ENCODE measurements at regions not wholly inside any gene's neighbourhood (a gene's known extent, or its start where the extent isn't known, plus 50 kb on each side); places are given as distances from the start of the nearest gene placed in this dataset.

DNA sequence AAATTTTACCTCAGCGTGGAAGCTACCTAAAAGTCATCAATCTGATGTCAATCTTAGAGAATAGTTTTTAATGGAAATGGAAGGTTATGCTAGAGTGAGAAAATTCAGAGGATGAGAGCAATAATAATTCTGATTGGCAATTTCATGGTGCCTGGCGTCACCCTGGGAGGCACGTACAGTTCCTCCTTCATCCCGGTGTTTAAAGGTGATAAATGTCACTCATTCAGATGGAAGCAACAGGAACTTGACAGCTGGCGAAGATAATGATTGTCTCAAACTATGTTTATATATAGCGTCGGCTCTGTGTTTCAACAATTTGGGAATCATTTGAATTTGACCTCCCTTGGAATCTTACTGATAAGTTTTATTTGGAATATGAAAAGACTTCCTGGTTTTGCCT is 108.4 kb downstream of the MED10 start (continued):
- TF ChIP-seq, protein P1, sequence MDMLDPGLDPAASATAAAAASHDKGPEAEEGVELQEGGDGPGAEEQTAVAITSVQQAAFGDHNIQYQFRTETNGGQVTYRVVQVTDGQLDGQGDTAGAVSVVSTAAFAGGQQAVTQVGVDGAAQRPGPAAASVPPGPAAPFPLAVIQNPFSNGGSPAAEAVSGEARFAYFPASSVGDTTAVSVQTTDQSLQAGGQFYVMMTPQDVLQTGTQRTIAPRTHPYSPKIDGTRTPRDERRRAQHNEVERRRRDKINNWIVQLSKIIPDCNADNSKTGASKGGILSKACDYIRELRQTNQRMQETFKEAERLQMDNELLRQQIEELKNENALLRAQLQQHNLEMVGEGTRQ (CRISPR knock-in tag; IDR thresholded peaks at IDR 0.05), result no peak
- TF ChIP-seq ATF1 (CRISPR knock-in tag; IDR thresholded peaks at IDR 0.05) (no peak), JUN (CRISPR knock-in tag; IDR thresholded peaks at IDR 0.05) (no peak), ZNF396 (CRISPR knock-in tag; IDR thresholded peaks at IDR 0.05; ENCODE audit: borderline replicate concordance) (no peak)

DNA sequence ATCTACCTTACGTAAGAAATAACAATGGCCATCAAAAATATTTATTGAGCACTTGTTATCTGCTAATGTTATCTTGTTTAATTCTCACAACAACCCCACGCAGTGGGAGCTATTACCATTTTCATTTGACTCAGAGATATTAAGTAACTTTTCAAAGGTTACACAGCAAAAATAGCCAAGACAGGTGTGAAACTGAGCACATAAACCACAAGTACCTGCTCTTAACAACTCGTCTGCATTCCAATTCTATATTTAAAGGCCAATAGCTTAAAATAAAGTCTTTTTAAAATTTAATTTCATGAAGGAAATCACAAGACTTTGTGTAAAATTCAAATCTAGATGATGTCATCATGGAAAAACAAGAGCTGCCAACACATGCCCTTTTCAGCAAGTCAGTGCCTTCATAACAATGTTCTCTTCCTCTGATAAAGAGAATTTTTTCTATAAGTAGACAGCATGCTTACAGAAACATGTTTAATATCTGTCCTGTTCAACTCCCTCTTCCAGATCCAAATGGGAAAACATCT is 111.6 kb downstream of the MED10 start:
- peaks cover 20% of the 10 kb centered on the region for H3K9me3 Mint-ChIP-seq
- no peak for DNase-seq (ENCODE audit: low spot score)
- CTCF ChIA-PET, result interaction anchor here (1.4 kb wide), 1 partner anchor 380 kb away, joined by 3 read pairs; no protein-coding TSS in a partner anchor
- TF ChIP-seq ZNF396 (CRISPR knock-in tag; IDR thresholded peaks at IDR 0.05; ENCODE audit: borderline replicate concordance) (no peak), HMGA2 (CRISPR knock-in tag; IDR thresholded peaks at IDR 0.05) (no peak), CREM (CRISPR knock-in tag; IDR thresholded peaks at IDR 0.05) (no peak), ZNF232 (CRISPR knock-in tag; IDR thresholded peaks at IDR 0.05) (no peak)
- TF ChIP-seq, protein P2, sequence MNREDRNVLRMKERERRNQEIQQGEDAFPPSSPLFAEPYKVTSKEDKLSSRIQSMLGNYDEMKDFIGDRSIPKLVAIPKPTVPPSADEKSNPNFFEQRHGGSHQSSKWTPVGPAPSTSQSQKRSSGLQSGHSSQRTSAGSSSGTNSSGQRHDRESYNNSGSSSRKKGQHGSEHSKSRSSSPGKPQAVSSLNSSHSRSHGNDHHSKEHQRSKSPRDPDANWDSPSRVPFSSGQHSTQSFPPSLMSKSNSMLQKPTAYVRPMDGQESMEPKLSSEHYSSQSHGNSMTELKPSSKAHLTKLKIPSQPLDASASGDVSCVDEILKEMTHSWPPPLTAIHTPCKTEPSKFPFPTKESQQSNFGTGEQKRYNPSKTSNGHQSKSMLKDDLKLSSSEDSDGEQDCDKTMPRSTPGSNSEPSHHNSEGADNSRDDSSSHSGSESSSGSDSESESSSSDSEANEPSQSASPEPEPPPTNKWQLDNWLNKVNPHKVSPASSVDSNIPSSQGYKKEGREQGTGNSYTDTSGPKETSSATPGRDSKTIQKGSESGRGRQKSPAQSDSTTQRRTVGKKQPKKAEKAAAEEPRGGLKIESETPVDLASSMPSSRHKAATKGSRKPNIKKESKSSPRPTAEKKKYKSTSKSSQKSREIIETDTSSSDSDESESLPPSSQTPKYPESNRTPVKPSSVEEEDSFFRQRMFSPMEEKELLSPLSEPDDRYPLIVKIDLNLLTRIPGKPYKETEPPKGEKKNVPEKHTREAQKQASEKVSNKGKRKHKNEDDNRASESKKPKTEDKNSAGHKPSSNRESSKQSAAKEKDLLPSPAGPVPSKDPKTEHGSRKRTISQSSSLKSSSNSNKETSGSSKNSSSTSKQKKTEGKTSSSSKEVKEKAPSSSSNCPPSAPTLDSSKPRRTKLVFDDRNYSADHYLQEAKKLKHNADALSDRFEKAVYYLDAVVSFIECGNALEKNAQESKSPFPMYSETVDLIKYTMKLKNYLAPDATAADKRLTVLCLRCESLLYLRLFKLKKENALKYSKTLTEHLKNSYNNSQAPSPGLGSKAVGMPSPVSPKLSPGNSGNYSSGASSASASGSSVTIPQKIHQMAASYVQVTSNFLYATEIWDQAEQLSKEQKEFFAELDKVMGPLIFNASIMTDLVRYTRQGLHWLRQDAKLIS (CRISPR knock-in tag; IDR thresholded peaks at IDR 0.05; ENCODE audit: borderline replicate concordance), result no peak
- no peak for ATAC-seq
- no peaks in the 10 kb centered on the region for H3K4me1 Mint-ChIP-seq
- no peaks in the 10 kb centered on the region for H3K27me3 Mint-ChIP-seq (ENCODE audit: low read depth)
- H3K4me3 Mint-ChIP-seq, result no peak overlapping the region
- H3K27ac Mint-ChIP-seq, result no peak overlapping the region
- POLR2A ChIA-PET, result no interaction called here
- H3K36me3 Mint-ChIP-seq, result no peaks in the 10 kb centered on the region

DNA sequence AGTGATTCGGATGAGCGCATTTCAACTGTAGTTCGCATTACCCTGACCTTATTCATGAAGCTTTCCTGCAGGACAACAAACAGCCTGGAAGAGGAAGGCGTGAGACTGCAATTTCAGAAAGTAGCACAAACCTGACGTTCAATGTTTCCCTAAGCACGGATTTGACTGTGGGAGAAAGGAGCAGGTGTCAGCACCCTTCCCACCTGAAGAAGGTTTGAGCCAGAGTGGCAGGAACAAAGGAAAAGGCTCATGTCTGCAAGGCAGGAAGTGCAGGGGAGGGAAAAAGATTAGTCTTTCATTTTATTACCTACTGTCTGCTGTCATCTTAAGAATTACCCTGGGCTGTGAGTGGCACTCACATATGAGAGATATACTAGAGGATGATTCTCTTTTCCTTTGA is 114.0 kb downstream of the MED10 start:
- H3K27me3 Mint-ChIP-seq (ENCODE audit: low read depth), result no peaks in the 10 kb centered on the region
- no peak overlapping the region for H3K4me3 Mint-ChIP-seq
- H3K9me3 Mint-ChIP-seq, result peaks cover 8% of the 10 kb centered on the region
- CTCF ChIA-PET, result no interaction called here
- ATAC-seq (no peak), DNase-seq (ENCODE audit: low spot score) (no peak)
- POLR2A ChIA-PET, result no interaction called here
- H3K36me3 Mint-ChIP-seq, result no peaks in the 10 kb centered on the region
- no peak overlapping the region for H3K27ac Mint-ChIP-seq
- H3K4me1 Mint-ChIP-seq, result no peaks in the 10 kb centered on the region
- TF ChIP-seq, protein P3, sequence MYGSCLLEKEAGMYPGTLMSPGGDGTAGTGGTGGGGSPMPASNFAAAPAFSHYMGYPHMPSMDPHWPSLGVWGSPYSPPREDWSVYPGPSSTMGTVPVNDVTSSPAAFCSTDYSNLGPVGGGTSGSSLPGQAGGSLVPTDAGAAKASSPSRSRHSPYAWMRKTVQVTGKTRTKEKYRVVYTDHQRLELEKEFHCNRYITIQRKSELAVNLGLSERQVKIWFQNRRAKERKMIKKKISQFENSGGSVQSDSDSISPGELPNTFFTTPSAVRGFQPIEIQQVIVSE (CRISPR knock-in tag; IDR thresholded peaks at IDR 0.05; ENCODE audit: borderline replicate concordance), result no peak
- TF ChIP-seq, protein P4, sequence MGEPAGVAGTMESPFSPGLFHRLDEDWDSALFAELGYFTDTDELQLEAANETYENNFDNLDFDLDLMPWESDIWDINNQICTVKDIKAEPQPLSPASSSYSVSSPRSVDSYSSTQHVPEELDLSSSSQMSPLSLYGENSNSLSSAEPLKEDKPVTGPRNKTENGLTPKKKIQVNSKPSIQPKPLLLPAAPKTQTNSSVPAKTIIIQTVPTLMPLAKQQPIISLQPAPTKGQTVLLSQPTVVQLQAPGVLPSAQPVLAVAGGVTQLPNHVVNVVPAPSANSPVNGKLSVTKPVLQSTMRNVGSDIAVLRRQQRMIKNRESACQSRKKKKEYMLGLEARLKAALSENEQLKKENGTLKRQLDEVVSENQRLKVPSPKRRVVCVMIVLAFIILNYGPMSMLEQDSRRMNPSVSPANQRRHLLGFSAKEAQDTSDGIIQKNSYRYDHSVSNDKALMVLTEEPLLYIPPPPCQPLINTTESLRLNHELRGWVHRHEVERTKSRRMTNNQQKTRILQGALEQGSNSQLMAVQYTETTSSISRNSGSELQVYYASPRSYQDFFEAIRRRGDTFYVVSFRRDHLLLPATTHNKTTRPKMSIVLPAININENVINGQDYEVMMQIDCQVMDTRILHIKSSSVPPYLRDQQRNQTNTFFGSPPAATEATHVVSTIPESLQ (CRISPR knock-in tag; IDR thresholded peaks at IDR 0.05), result no peak
- no peak for TF ChIP-seq ELF4 (CRISPR knock-in tag; IDR thresholded peaks at IDR 0.05; ENCODE audit: low read depth)
- TF ChIP-seq SOX15 (CRISPR knock-in tag; IDR thresholded peaks at IDR 0.05), result no peak
- no peak for TF ChIP-seq ZNF317 (CRISPR knock-in tag; IDR thresholded peaks at IDR 0.05; ENCODE audit: borderline replicate concordance, low read depth)
- TF ChIP-seq ZNF416 (CRISPR knock-in tag; IDR thresholded peaks at IDR 0.05), result no peak
- TF ChIP-seq MXD4 (CRISPR knock-in tag; IDR thresholded peaks at IDR 0.05; ENCODE audit: borderline replicate concordance), result no peak
- TF ChIP-seq NFE2L1 (CRISPR knock-in tag; IDR thresholded peaks at IDR 0.05), result no peak
- no peak for TF ChIP-seq ZNF263 (CRISPR knock-in tag; IDR thresholded peaks at IDR 0.05; ENCODE audit: low read depth)
- TF ChIP-seq, protein P5, sequence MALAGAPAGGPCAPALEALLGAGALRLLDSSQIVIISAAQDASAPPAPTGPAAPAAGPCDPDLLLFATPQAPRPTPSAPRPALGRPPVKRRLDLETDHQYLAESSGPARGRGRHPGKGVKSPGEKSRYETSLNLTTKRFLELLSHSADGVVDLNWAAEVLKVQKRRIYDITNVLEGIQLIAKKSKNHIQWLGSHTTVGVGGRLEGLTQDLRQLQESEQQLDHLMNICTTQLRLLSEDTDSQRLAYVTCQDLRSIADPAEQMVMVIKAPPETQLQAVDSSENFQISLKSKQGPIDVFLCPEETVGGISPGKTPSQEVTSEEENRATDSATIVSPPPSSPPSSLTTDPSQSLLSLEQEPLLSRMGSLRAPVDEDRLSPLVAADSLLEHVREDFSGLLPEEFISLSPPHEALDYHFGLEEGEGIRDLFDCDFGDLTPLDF (CRISPR knock-in tag; IDR thresholded peaks at IDR 0.05), result no peak
- TF ChIP-seq, protein P6, sequence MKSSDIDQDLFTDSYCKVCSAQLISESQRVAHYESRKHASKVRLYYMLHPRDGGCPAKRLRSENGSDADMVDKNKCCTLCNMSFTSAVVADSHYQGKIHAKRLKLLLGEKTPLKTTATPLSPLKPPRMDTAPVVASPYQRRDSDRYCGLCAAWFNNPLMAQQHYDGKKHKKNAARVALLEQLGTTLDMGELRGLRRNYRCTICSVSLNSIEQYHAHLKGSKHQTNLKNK (CRISPR knock-in tag; IDR thresholded peaks at IDR 0.05), result no peak
- TF ChIP-seq ZNF121 (CRISPR knock-in tag; IDR thresholded peaks at IDR 0.05), result no peak
- TF ChIP-seq ZBTB21 (CRISPR knock-in tag; IDR thresholded peaks at IDR 0.05; ENCODE audit: borderline replicate concordance), result no peak
- TF ChIP-seq, protein P7, sequence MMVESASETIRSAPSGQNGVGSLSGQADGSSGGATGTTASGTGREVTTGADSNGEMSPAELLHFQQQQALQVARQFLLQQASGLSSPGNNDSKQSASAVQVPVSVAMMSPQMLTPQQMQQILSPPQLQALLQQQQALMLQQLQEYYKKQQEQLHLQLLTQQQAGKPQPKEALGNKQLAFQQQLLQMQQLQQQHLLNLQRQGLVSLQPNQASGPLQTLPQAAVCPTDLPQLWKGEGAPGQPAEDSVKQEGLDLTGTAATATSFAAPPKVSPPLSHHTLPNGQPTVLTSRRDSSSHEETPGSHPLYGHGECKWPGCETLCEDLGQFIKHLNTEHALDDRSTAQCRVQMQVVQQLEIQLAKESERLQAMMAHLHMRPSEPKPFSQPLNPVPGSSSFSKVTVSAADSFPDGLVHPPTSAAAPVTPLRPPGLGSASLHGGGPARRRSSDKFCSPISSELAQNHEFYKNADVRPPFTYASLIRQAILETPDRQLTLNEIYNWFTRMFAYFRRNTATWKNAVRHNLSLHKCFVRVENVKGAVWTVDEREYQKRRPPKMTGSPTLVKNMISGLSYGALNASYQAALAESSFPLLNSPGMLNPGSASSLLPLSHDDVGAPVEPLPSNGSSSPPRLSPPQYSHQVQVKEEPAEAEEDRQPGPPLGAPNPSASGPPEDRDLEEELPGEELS (CRISPR knock-in tag; IDR thresholded peaks at IDR 0.05), result no peak
- no peak for TF ChIP-seq NR1H2 (CRISPR knock-in tag; IDR thresholded peaks at IDR 0.05)
